Epidermal melanocyte (primary cell): ENCODE measurements at regions not wholly inside any gene's neighbourhood (a gene's known extent, or its start where the extent isn't known, plus 50 kb on each side); places are given as distances from the start of the nearest gene placed in this dataset.

Experiments
- DNase-seq: peaks from one replicate; pipeline ENCODE4 v3.0.0; 2011; ENCODE audit warnings: low spot score; ENCODE audit not compliant: insufficient read length

- no peak for DNase-seq
Measured at GRCh38 chr2:103268841-103269498, 507.1 kb downstream of the TMEM182 start.

GRCh38 chr2:103276869-103277268, 515.0 kb downstream of the TMEM182 start:
- no peak for DNase-seq

GRCh38 chr2:103284750-103285149, 522.9 kb downstream of the TMEM182 start:
- DNase-seq: no peak

- no peak for DNase-seq
Measured at GRCh38 chr2:103285354-103285753, 523.5 kb downstream of the TMEM182 start.

GRCh38 chr2:103287746-103288145, 525.9 kb downstream of the TMEM182 start:
- DNase-seq: no peak

GRCh38 chr2:103288696-103289095, 526.9 kb downstream of the TMEM182 start:
- no peak for DNase-seq

- DNase-seq: no peak
Measured at GRCh38 chr2:103289105-103289725, 527.4 kb downstream of the TMEM182 start.

- no peak for DNase-seq
Measured at GRCh38 chr2:103292573-103292972, 530.7 kb downstream of the TMEM182 start.

- DNase-seq: no peak
Measured at GRCh38 chr2:103293067-103293741, 531.4 kb downstream of the TMEM182 start.

- no peak for DNase-seq
Measured at GRCh38 chr2:103293742-103294077, 531.9 kb downstream of the TMEM182 start.

- no peak for DNase-seq
Measured at GRCh38 chr2:103294420-103294819, 532.6 kb downstream of the TMEM182 start.

GRCh38 chr2:103295591-103295990, 533.8 kb downstream of the TMEM182 start:
- DNase-seq: no peak

- no peak for DNase-seq
Measured at GRCh38 chr2:103324671-103325070, 562.8 kb downstream of the TMEM182 start.

GRCh38 chr2:103327386-103327785, 565.6 kb downstream of the TMEM182 start:
- no peak for DNase-seq

GRCh38 chr2:103327966-103328365, 566.1 kb downstream of the TMEM182 start:
- no peak for DNase-seq

- no peak for DNase-seq
Measured at GRCh38 chr2:103335403-103335802, 573.6 kb downstream of the TMEM182 start.

GRCh38 chr2:103338819-103339218, 577.0 kb downstream of the TMEM182 start:
- no peak for DNase-seq

- DNase-seq: no peak
Measured at GRCh38 chr2:103346780-103347179, 584.9 kb downstream of the TMEM182 start.

GRCh38 chr2:103353774-103354173, 591.9 kb downstream of the TMEM182 start:
- DNase-seq: no peak

- no peak for DNase-seq
Measured at GRCh38 chr2:103355287-103355686, 593.5 kb downstream of the TMEM182 start.

GRCh38 chr2:103361712-103362111, 599.9 kb downstream of the TMEM182 start:
- DNase-seq: no peak

- DNase-seq: no peak
Measured at GRCh38 chr2:103363639-103364038, 601.8 kb downstream of the TMEM182 start.

- DNase-seq: no peak
Measured at GRCh38 chr2:103364177-103364576, 602.3 kb downstream of the TMEM182 start.
